DMS53 treated with DMSO at 0.1 percent for 48 hours (cell line): ENCODE measurements at regions not wholly inside any gene's neighbourhood (a gene's known extent, or its start where the extent isn't known, plus 50 kb on each side); places are given as distances from the start of the nearest gene placed in this dataset.

Experiments
- DNase-seq: peaks from one replicate; lab custom pipeline; 2025; ENCODE audit not compliant: unreplicated experiment; lab: John Stamatoyannopoulos, UW

DNA sequence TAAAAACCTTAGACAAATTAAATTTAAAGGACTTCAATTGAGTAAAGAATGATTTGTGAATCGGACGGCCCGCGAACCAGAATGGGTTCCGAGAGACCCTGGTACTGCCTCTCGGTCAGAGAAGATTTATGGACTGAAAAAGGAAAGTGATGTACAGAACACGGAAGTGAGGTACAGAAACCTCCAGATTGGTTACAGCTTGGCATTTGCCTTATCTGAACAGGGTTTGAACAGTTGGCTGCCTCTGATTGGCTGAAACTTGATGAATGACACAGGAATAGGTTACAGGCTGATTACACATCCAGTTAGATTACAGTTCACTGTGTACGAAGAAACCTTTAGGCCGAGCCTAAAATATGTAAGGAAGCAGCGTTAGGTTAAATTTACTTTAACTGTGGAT, 156.5 kb upstream of the EGFLAM start:
- no peak for DNase-seq

DNA sequence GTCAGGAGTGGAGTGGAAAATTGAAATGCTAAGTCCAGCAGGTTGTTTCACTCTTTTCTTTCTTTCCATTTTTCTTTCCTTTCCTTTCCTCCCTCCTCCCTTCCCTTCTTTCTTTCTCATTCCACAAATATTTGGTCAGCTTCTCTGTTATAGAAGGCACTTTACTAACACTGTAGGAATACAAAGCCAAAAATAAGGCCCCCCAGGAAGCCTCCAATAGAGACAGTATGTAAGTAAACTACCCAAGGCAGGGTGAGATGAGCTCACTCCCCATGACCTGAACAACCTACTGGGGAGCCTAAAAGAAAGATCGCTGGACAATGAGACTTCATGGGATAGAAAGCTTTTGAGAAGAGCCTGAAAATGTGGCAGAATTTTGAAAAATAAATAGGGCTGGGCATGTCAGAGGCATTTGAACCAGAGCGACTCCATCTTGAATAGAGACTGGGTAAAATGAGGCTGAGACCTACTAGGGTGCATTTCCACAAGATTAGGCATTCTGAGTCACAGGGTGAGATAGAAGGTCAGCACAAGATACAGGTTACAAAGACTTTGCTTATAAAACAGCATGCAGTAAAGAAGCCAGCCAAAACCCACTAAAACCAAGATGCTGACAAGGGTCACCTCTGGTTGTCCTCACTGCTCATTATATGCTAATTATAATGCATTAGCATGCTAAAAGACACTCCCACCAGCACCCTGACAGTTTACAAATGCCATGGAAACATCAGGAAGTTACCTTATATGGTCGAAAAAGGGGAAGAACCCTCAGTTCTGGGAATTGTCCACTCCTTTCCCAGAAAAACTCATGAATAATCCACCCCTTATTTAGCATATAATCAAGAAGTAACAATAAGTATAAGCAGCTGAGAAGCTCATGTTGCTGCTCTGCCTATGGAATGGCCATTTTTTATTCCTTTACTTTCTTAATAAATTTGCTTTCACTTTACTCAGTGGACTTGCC, 158.9 kb upstream of the EGFLAM start:
- no peak for DNase-seq

DNA sequence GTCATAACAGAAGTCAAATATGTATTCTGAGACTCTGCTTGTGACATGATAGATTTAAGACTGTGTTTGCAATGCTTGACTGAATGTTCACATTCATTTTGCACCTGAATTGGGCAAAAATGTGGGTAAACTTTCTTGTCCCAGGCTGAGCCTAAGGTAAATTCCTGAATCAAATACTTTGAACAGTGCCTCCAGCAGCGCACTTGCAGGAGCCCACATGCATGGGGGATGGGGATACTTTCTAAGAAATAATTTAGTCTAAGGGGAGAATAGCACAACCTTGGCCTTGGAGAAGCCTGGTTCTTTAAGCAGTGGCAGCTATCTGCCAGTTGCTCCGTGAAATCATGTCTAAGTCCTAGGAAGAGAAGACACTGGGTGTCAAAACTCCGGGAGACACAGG, 163.5 kb upstream of the EGFLAM start:
- no peak for DNase-seq

DNA sequence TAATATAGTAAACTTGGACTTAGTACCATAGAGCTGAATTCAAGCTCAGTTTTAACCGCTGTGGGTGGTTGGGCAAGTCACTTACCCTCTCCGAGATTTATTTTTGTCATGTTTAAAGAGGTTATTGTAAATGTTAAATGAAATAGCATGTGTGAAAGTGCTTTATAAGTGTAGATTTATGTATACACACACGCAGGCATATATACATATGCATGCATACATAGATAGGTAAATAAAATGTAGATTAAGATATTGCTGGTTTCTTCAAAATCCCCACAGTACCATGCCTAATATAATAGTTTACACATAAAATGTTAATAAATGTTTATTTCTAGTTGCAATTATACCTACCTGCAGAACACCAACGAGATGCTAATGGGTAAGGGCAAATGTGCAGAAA, 164.5 kb upstream of the EGFLAM start:
- no peak for DNase-seq

DNA sequence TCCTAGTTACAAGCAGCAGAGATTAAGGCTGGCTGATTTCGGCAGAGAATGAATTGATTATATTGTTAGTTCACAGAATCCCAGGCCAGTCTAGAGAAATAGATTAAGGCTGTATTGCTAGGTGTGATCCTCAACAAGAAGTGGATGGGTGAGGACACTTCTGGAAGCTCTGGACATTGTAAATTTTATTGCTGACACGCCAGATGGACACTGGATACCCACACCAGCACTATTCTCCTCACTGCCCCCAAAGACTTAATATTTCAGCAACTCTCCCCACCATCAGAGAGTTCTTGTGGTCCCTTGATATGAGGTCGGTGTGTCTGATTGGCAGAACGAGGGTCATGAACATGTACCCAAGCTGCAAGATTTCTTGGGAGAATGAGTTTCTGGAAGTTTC, 171.6 kb upstream of the EGFLAM start:
- no peak for DNase-seq

DNA sequence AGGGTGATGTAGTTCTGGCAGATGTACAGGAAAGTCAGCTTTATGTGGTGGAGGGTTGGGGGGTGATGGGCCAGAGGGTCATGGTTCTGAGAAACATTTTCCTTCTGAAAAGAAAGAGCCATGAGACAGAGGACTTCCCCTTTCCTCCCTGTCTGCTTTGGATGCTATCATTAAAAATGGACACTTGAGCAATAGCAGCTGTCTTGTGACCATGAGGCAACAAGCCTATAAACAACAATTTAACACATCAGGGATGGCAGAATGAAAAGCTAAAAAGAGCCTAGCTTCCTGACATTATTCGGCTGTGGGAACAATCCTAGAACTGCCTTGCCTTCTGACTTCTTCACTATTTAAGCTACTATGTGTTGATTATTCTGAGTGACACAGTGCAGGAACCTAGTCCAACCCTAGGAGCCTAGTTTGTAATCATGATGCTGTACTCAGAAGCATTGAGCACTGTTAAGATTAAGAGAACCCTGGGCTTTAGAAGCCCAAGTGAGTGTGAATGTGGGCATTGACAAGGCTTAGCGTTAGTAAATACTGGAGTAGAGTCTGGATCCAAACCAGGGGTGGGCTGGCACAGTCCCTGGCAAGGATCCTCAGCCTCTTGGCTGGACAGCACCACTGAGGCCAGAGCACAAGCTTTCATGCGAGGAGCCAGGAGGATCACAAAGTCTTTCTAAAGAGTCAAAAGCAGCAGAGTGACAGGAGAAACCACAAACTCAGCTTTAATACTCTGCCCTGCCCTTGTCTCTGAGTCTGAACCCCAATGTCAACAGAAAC, 178.5 kb upstream of the EGFLAM start:
- no peak for DNase-seq

DNA sequence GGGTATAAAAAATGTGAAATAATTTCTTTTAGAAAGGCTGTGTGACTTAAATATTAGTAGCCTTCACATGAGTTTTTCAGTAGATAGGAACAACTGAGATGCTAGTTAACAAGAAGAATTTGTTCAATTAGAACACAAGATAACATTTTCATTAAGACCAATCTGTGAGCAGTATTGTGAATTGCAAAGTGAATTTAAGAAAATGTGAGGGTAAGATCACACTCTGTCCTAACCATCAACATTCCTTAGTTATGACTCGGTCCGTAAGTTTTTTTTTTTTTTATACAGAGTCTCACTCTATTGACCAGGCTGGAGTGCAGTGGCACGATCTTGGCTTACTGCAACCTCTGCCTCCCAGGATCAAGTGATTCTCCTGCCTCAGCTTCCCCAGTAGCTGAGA, 180.2 kb upstream of the EGFLAM start:
- DNase-seq = no peak

DNA sequence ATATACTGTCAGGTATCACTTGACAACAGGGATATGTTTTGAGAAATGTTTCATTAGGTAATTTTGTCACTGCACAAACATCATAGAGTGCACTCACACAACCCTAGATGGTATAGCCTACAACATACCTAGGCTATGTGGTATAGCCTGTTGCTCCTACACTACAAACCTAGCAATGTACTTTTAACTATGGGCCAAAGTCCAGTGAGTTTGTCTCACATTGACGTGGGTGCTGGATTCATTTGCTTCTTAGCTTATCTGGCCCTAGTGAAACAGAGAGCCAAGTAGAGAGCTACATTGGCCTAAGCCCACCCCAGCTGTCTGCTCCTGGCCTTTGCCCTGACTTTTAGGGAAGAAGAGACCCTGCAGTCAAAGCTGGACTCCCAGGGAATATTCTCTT, 180.7 kb upstream of the EGFLAM start:
- no peak for DNase-seq

DNA sequence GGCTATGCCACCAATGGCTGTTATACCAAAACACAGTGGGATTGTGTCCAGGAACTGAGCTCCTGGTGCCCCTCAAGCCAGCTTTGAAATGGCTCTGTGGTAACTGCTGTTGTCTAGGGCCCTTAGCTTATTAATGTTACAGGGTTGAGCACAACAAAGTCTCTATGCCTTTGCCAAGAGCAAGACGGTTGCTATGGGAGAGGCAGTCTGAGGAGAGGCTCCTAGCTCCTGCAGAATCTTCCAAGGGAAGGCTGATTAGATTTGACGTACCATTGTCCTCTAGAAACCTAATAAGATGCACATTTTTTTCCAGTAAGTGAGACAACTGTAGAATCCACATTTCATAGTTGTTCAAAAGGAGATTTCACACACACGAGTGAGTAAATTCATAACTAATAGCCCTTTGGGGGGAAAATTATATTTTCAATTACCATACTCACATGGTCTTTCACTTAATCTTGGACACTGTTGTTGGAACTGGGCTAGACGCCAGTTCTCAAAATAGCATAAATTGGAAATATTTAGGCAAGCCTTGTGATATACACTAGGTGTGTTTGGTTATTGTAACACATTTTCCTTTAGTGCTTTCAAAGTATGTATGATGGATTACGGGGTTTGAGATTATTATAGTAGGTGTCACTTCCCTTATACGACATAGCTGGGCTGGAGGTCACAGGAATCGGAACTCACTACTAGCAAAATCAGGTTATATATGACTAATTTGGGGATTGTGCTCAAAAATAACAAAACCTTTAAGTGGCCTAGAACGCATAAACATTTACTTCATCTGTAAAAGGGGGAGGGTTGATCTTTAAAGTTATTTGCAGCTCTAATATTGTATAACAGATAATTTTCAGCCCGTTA, 186.3 kb upstream of the EGFLAM start:
- DNase-seq = no peak

DNA sequence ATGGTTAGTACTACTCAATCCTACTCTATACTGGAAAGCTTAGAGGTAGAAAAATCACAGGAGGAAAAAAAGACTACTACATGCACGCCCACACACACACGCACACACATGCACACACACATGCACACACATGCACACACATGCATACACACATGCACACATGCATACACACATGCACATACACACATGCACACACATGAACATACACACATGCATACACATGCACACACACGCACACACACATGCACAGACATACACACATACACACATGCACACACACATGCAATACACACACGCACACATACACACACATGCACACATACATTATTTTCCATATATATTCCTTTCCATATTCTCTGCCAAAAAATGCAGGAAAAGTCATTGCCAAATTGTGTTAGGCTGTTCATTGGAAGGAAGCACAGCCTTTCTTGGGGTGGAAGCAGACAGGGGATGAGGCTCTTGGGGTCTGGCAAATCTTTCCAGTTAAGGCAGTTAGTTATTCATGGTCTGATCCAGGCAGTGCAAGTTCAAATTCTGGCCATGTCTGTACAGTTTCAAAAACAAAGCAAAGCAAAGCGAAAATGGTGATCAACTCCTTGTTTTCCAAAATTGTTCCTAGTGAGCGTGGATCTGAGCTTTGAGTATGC, 187.9 kb upstream of the EGFLAM start:
- DNase-seq = no peak

DNA sequence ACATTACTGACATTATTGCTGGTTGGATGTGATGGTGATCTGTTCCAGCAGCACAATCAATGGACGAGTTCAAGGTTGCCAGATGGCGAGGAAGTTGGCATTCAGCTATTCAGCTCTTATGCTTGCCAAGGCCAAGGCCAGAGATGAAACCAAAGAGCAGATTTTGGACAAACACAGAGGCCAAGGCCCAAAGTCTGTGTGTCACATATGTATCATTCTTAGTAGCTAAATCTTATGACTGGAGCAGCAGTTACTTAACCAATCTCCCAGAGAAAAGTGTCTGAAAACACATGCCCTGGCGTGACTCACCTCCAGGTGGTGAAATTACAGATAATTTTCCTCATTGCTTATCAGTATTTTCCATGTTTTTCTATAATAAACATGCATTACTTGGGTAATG, 189.0 kb upstream of the EGFLAM start:
- DNase-seq = no peak

DNA sequence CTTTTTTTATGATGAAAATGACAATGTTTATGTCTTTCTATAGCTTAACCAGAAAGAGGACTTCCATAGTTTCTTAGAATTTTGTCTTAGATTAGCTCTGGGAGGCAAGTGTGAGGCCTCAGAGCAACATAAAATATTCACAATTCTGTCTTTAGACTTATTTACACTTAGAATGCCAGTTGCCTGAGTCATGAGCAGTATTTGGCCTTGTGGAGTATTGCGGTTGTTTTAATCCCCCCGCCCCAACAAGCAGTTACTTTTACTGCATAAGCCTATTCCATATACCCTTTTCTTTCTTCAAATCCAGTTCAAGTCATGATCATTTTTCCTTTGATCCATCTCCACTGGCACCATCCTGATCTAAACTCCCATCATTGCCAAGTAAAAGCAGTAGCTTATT, 198.0 kb upstream of the EGFLAM start:
- DNase-seq = no peak

DNA sequence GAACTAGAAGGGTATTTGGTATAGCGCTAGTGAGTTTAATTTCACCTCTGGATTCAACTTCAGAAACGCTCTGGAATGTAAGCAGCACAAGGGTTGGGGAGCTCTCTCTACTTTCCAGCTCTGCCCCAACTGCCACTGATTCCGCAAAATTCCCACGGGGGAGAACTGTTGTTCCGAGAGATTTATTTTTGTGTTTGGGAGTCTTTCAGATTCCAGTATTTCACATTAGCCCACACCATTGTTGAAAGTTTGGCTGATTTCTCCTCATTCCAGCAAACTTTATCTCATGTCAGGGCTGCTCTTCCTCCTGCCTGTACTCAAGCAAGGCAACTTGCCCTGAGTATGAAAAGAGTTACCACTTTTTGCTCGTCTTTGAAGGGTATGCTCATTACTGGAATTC, 198.5 kb upstream of the EGFLAM start:
- DNase-seq = no peak

DNA sequence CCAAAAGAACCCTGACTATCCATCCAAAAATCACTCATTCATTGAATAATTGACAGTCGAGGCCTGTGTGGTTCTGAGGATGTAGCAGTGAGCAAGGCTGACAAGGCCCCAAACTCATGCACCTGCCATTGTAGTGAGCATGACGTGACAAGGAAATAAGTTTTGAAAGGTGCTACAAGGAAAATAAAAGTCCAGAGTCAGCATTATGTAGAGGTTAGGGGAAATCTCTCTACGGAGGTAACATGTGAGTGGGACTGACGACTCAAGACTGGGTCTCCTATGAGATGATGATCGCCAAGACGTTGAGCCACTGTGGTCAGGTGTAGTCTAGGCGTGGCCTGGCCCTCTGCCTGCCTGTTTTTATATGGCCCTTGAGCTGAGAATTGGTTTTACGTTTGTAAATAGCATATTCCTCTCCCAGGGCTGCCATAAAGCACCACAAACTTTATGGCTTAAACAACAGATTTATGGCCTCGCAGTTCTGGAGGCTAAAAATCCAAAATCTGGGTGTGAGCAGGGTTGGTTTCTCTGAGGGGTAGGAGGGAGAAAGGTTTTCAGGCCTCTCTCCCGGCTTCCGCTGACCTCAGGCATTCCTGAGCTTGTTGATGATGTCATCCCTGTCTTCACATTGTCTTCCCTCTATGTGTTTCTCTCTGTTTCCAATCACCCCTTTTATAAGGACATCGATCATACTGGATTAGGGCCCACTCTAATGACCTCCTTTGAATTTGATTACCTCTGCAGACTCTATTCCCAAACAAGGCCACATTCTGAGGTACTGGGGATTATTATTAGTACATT, 206.4 kb upstream of the EGFLAM start:
- DNase-seq = no peak

DNA sequence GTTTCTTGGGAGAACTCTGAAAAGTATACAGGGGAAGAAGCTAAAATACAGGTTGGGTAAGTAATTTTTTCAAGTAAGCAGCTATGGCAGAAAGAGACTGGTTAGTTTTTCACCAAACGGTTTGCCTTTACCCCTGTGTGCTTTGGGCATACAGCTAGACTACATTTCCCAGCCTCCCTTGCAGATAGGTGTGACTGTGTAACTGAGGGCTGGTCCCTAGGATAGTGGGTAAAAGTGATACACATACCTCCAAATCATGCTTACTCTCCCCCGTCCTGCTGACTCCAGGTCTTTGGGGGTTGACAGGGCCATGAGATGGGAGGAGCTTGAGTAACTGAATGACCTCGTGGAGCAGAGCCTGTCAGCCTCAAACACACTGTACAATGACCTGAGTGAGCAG, 208.6 kb upstream of the GDNF start:
- no peak for DNase-seq

DNA sequence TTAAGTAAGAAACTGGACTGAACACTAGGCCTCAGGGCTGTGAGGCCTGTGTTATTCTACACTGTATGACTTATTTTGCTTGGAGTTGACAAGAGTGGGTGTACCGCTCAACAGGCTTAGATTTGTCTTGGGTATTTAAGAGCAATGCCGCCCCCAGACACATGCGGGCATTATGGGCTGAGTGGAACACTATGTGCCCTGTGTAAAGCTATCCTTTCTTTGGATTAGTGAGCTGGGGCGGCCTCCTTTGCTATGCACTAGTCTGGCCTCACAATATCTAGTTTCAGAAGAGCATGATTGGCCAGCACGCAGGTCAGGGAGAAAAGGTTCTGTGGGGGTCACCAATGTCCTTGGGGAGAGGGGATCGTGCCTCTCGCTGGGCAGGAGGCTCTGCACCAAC, 206.3 kb upstream of the GDNF start:
- no peak for DNase-seq

DNA sequence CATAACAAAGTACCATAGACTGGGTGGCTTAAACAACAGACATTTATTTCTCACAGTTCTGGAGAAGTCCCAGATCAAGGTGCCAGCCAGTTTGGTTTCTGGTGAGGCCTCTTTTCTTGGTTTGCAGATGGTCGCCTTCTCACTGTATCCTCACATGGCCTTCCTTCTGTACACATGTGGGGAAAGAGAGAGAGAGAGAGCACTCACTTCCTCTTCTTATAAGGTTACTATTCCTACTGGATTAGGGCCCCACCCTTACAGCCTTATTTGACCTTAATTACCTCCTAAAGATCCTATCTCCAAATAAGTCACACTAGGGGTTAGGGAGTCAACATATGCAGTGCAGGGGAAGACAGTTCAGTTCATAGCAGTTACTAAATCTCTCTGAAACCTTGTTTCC, 205.6 kb upstream of the GDNF start:
- no peak for DNase-seq

DNA sequence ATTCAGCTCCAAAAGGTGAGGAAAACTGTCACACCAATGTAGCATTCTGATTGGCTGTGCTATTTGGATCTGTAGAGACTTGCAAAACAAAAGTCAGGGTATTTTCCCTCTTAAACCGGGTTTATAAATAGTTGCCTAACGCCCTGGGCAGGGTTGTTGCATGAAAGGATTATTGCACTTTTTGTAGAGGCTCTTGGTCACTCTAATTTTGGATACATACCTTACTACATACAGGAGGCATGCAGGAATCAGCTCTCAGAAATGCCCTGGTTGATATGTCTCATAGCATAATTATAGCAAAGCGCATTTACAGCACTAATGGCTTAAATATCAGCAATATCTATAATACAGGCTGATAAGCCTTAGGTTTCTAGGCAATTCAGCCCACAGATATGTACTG, 200.0 kb upstream of the GDNF start:
- DNase-seq = no peak

DNA sequence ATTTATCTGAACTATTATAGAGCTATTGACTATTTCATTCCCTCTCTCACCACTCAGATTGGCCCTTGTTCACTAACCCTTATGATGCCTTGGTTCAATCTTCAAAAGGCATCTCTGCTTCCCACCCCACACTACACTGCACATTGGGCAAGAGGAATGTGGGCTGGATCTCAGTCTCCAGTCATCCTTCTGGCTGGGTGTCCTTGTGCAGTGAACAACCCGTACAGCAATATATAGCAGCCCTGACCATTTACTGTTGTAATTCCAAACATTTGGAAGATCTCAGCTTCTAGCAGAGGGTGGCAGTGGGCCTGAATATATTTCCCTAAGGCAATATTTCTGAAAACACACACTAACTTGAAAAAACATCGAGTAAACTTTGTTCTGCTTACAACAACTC, 199.2 kb upstream of the GDNF start:
- no peak for DNase-seq

DNA sequence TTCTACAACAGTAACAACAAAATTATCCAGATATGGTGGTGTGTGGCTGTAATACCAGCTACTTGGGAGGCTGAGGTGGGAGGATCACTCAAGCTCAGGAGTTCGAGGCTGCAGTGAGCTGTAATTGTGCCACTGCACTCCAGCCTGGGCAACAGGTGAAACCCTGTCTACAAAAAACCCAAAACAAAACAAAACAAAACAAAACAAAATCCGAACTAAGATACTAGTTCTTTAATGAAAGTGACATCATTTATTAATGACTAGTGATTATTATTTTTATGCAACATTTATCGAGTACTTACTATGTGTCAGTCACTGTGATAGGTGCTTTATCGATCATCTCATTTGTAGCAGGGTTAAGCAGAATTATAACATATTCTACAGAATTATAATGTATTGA, 196.9 kb upstream of the GDNF start:
- no peak for DNase-seq
